GM19395 (cell line): ENCODE measurements at regions not wholly inside any gene's neighbourhood (a gene's known extent, or its start where the extent isn't known, plus 50 kb on each side); places are given as distances from the start of the nearest gene placed in this dataset.
"Not testable (repeated sequence)": the region's sequence is repeated elsewhere in the genome, so short reads cannot be mapped to it uniquely, and the experiment has no call there.

Experiments used
- ATAC-seq: cut with Tn5 transposase; IDR thresholded peaks from one replicate; pipeline ENCODE4 v1.9.1; 2021; ENCODE audit warnings: mild to moderate bottlenecking, moderate library complexity; ENCODE audit not compliant: unreplicated experiment

GRCh38 chr12:91769736-91770135, 375.9 kb downstream of the BTG1 start:
- no peak for ATAC-seq

- ATAC-seq, result no peak
Observed at GRCh38 chr12:91767237-91767636, 378.4 kb downstream of the BTG1 start.

DNA sequence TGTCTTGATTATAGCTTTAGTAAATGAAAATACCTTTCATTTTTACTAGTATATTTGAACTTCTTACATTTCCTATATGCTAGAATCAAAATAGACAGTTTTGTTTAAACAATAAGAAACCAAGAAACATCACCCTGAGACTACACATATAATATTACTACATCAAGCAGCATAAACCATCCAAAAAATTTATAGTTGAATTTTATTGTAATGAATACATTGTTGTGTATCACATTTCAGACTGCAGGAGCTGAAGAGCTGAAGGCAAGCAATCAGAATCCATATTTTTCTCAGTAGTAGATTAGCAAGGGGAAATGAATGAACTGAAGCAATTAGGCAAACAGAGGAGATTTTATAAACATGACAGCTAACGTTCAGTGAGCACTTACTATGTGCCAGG, 379.2 kb downstream of the BTG1 start:
- ATAC-seq, result no peak

DNA sequence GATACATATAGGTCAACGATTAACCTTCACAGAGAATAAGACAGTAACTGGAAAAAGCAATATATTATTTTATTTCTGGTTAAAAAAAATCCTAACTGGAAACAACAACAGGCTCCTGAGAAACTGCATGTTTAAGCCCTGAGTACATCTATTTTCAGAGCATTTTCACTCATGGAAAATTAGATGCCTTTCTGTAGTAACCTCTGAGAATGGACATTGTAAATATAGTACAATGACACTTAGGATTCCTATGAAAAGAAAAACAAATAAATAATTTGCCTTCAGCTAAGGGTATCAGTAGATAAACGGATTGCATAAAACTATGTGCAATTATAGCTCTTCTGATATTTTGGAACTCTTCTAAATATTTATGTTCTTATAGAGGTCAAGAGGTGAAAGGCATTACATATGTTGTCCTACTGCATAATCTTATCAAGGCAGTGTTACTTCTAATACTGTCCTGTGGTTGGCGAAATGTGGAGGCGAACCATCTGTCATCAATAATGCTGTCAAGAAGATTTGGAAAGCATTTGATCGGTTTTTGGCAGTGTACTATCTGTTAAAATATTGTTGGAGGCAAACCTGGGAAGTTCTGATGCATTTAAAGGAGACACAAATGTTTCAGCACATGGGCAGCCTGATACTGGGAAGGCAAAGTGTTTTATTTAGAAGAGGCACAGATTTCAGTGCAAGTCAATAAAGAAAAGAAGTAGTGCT, 381.8 kb downstream of the BTG1 start:
- ATAC-seq, result no peak

GRCh38 chr12:91753649-91754048, 392.0 kb downstream of the BTG1 start:
- no peak for ATAC-seq

DNA sequence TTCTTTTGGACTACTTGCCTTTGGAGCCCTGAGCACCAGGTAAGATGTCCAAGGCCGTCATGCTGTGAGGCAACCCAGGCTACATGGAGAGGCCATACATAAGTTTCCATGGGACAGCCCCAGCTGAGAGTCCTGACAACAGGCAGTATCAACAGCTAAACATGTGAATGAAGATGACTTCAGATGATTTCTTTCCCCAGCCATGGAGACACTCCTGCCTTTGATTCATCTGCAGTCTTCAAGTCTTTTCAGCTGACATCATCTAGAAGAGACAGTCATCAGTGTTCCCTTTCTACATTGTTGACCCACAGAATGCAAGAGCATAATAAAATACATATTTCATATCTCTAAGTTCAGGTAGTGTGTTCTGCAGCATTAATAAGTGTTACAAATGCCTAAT, 398.7 kb downstream of the BTG1 start:
- no peak for ATAC-seq

DNA sequence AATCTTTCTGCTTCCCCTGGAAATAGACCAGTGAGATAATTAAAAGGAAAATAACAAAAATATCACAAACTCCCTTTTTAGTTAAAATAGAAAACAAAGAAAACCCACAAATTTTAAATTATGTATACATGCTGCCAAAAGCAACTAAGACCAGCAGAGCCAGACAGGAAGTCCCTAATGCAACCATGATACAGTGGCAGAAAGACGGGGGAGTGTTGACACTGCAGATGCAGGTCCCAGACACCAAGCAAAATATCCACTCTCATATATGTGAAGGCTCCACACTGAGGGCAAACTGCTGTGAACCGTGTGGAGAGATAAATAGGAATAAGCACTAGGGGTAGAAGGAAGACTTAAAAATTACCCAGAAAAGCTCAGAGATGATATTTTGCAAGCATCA, 401.0 kb downstream of the BTG1 start:
- ATAC-seq, result no peak

DNA sequence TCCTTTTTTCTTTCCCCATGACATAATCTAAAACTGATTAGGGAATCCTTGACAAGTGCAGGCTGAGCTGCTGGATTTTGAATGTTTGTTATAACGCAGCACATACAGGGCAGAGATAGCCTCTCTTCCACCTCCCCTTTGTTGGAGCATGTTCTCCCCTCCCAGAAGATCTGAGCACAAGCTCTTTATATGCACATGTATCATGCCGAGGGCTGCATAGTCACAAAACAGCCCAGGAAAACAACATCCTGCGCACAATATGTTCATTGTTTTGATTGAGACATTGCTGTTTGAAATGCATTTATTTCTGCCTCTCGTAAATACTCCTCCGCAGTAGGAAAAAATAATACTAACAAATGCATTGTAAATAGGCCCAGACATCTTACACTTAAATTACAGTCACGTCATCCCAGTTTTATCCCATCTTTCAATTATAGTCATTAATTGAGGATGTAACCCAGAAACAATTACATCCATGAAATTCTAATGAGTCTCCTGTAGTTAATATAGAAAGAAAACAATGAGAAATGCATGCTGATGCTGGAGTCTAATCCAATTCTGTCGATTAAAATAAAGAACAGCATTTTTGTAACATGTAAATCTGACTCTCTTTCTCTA, 401.8 kb downstream of the BTG1 start:
- ATAC-seq, result no peak

DNA sequence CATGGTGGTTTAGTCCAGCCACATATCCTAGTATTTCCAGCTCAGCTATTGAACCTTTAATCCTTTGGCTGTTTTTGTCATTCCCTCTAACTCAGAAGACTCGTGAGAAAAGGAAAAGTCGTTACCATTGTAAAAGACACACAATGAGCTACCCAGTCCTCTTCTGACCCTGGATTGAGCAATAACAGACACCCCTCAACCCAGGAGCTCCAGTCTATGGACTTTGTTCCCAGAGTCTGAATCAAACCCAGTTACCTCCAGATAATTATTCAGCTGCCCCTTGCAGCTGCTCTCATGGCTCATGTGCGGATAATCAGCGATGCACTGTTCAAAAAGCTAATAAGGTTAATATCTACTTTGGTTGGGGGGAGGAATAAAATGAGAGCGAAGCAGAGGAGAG, 402.4 kb downstream of the BTG1 start:
- ATAC-seq, result no peak

DNA sequence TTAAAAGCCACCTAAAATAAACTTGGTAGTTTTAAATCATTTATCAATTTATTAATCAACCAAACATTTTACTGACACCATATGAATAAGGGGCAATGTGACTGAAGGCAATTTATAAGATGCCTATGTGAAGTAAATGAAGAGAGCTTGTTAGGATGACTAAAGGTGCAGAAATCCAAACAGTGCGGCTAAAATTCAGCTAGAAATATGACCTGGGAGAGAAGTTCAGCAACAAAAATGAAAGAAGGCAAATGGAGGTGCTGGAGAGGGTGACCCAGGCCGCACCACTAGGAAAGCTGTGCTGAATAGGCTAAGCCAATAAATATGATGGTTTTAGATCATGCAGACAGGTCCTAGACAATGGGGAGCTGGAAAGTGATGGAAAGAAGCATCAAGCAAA, 403.7 kb downstream of the BTG1 start:
- no peak for ATAC-seq

- not testable (repeated sequence) for ATAC-seq
Observed at GRCh38 chr12:91733846-91734245, 411.8 kb downstream of the BTG1 start.

- ATAC-seq, result no peak
Observed at GRCh38 chr12:91732086-91732485, 413.6 kb downstream of the BTG1 start.

DNA sequence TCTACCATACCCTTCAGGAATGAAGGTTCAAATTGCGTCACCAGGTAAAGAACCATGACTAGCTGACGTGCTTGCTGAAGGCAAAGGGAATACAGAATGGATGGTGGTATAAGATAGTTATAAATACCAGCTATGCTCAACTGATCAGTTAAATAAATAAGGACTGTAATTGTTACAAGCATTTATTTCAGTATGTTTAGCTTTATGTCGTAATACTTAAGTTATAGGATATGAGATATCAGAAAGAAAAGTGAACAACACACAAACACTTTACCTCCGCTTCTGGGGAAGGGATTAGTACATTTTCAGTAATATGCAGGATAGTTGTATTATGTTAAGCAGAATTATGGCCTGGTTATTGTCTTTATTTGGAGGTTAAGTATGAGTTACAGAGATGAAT, 416.1 kb downstream of the BTG1 start:
- ATAC-seq, result no peak

- ATAC-seq, result no peak
Observed at GRCh38 chr12:91723191-91723590, 422.5 kb downstream of the BTG1 start.

DNA sequence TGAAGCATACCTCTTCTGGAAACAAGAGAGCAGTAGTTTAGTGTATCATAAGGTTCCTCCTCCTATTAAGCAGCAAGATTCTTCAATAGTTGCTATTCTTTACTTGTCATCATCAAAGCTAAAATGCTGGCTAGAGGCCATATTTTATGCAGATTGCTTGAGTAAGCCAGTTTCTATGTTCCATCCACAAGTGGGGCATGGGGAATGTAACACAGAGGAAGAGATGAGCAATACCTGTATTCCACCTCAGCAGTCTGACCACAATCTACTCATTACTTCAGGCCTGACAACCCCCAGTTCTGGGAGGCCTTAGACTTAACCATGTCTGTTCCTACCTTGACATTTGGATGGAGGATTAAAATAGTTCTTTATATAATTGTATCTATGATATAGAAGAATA, 423.6 kb downstream of the BTG1 start:
- no peak for ATAC-seq

GRCh38 chr12:91721023-91721422, 424.6 kb downstream of the BTG1 start:
- no peak for ATAC-seq

DNA sequence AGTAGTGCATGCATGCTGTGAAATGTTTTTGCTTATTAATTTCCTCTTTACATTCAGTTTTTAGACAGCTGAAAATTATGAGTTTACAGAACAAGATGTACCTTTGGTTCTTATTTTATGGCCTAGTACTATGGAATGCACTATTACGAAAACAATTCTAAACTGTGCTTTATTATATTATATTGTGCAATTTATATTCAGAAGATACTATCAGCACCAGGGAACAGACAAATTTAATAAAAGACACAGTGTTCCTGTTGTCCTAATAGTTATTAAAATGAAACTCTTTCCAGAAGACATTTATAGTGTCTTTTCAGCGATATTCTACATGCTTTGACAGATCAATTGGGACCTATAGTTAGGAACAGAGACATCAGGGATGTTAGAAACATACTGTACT, 427.3 kb downstream of the BTG1 start:
- no peak for ATAC-seq

- ATAC-seq, result no peak
Observed at GRCh38 chr12:91717804-91718203, 427.8 kb downstream of the BTG1 start.

DNA sequence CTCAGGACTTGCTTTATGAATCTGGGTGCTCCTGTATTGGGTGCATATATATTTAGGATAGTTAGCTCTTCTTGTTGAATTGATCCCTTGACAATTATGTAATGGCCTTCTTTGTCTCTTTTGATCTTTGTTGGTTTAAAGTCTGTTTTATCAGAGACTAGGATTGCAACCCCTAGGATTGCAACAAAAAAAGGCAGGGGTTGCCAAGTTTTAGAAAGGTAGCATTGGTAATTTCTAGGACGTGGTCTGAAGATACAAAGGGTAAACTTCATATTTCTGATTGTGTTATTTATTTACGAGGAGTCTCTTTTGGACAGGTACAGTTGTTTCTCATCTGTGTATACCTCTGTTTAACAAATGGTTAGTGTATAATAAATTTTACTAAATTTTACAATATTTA, 433.7 kb downstream of the BTG1 start:
- not testable (repeated sequence) for ATAC-seq

- no peak for ATAC-seq
Observed at GRCh38 chr12:91706466-91706865, 439.2 kb downstream of the BTG1 start.

DNA sequence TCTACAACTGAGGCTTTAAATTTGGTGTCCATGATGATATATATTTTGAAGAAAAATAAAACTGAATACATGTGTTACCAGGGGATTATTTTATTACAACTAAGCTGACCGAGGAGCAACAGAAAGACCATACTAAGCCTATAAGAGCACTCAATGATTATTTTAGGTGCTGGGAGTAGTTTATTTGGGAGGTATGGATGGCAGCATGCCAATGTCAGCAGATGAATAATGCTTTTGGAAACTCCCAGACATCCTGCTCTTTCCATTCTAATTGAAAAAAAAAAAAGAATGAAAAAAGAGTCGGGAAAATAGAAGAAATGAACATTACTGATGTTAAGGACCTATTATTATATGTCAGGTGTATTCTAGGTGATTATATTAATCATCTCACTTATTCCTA, 441.2 kb downstream of the BTG1 start:
- ATAC-seq, result no peak

DNA sequence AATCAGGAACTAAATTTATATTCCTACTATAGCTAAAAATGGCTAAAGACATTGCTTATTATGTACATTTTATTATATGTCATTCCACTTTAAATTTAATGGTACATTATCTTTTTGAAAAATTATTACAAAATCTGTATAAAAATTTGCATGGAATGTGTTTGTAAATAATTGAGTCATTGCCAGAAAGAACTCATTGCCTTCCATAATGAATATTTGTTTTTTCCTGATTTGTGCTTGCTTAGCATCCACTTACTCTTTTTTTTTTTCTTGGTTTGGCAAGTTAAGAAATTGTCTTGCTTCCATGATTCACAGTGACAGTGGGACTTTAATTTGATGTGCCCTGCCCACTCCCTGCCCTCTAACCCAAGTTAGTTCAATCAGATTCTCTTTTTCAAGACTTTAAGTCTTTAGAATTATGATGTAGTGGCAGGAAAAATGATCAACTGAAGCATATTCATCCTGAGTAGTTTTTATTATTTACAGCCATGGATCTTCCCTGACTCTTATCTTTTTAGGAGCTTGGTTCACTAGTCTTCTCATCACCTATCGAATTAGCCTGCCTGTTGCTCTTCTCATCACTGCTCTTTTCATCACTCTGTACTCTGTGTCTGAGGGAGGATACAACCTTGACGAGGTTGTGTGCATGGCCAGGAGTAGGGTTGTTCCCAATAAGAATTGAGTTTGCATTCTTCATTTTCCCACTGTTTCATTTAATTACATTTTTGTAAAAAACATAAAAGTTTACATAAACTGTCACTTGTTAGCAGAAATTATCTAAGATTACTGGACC, 442.0 kb downstream of the BTG1 start:
- no peak for ATAC-seq
